HT-29 (cell line): ENCODE measurements at regions not wholly inside any gene's neighbourhood (a gene's known extent, or its start where the extent isn't known, plus 50 kb on each side); places are given as distances from the start of the nearest gene placed in this dataset.
A peak's percentile ranks its signal among the peaks of the same experiment; 100 is the strongest.

Experiments
- DNase-seq: peaks from one replicate; pipeline ENCODE4 v3.0.0-alpha.2; 2015; ENCODE audit warnings: low spot score

DNA sequence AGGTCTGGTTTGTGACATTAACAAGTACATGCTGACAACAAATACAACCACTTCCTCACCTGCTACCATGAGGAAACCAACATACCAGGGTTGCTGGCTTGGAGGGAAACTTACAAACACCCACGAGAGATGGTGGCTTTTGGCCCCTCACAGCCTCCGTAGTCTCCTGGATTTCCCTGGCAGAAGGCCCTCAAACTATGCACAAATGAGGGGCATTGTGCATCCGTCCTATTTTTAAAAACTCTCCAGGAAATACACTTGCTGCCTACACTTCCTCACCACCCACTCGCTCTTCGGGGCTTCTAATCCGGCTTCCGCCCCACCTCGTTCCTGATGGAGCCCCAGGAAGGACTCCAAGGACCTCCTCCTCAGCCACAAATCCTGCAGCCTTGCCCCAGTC is 355.0 kb upstream of the GATB start:
- no peak for DNase-seq

DNA sequence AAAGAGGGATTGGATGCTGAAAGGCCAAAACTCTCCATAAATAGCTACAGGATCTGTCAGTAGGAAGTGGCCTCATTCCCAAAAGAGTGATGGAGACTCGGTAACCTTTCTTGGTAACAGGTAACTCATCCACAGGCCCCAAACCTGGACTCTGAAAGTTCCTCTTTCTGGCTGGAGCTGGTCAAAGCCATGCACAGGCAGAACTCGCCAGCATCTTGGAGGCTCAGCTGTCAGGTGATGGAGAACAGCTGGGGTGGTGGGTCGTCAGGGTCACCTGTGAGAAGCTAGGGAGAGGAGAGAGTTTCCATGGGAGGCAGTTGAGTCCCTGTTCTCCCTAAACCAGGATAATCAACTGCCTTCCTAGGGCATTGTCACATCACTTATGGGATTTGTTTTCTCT is 354.3 kb upstream of the GATB start:
- no peak for DNase-seq

DNA sequence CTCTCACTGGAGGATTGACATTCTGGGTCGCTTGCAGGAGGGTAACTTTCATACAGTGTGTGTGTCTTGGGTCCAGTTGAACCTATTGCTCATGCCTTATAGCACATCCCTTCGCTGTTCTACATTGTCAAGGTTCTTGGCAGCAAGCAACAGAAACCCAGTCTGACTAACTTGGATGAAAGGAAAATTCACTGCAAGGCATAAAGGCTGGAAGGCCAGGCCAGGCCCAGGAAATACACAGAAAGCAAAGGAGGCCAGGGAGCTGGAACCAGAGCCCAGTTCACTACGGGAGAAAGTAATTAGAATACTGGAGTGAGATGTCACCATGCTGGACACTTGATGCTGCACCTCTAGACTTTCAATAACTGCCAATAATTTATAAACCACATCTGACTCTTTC is 353.8 kb upstream of the GATB start:
- no peak for DNase-seq

DNA sequence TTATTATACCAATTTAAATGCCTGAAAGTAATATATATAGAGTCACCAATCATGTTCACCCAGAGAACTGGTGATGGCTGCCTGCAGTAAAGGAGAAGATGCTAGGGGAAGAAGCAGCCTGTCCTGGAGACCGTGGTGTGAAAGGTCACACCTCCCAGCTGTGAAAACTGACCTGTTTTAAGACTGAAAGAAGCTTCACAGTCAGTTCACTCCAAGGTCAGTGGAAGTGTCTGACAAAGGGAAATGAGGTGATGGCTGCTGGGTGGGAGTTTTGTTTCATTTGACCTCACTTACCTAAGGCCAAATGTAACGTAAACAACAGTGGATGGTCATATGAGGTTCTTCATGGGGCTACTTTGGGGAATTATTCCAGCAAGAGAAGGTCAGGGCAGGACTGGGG is 352.1 kb upstream of the GATB start:
- DNase-seq, result no peak

DNA sequence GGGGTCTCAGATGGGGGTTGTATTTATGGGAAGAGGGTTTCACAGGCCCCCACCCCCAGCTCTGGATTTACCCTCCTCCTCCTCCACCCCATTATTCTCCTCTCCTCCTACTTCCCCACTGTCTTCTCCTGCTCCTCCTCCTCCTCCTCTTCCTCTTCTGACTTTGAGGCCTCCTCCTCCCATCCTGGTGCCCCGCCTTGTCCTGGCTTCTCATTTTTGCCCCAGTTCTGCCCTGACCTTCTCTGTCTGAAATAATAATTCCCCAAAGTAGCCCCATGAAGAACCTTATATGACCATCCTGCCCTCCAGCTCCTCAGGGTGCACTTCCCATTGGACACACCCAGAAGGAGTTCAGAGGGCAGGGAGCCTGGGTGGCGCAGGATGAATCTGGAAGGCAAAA is 351.4 kb upstream of the GATB start:
- DNase-seq, result no peak

DNA sequence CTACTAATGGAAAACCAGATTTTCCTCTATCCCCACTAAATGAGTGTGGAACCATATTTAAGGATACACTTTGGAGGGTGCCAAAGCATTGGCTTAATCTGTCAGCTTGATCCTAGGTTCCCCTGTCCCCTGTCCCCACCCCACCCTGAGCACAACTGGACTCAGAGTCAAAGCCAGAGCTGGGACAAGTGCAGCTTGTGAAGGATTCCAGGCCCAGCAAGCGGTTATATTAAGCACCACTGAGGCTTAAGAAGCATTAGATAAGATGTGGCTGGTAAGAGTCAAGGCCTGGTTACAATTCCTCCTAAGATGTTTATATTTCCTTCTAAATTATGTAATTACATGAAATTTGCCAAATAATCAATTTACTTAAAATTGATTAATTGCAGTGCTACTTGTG is 350.0 kb upstream of the GATB start:
- DNase-seq, result no peak

DNA sequence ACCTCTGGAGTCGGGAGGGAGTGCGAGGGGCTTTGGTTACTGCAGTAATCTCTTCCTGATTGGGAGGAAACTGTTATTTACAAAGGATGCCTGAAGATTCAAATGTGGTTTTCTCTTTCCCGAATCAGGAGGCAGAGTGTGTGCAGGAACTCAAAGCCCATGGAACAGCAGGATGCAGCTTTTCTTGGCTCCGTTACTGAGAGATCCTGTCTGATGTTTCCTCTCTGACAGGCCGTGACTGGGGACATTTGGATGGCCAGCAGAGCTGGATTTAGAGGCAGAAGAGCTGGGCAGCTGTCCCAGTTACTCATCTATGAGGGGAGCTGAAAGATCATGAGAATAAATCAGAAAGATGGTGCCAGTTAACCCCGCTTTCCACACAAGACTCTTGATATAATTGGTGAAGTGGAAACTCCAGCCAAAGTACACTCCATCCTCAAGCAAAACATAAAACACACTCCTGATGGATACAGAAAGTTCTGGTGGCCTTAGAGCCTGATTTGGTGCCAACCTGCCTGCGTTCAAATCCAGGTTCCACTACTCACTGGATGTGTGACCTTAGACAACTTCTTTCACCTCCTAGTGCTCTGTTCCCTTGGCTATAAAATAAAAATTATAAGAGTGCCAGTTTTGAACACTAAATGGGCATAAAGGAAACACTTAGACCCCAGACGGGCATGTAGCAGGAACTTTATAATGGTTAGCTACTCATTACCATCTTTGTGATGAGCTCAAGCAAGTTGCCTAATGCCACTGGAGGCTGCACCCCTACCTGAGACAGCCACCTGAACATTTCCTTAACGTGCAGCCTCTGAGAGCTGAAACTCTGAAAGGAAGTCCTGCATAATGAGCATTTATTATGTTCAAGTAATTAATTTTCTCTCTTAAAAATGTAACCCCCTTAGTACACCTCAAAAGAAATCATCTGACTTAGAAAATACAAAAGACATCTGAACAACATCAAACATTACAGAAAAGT is 349.0 kb upstream of the GATB start:
- DNase-seq, result no peak

DNA sequence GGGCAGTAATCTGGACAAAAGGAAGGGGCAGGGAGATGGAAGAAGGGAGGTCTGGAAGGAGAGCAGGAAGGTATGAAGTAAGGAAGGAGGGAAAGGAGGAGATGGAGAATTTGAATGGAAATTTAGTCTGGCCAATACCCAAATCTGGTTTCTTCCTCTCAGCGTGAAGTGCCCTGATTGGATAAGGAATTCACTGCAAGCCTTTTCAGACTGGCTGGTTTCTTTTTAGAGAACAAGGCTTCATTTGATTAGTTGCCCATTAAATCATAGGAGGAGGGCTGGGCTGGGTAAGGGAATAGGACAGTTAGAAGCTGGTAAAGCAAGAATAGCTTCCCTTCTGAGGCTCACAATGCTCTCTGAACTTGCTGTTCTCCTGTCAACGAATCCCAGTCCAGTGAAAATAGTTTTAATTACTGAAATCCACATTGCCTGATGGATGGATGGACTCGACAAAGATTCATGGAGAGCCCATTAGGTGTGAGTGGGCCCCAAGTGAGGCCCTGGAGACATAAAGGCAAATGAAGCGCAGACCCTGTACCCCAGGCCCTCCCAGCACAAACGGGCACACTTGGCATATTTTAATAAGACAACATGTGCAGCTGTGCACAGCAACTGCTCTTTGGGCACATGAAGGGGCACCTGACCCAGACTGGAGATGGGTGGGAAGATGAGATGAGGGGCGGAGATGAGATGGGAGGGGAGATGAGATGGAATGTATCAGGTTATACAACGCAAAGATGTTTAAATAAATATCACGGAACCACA is 347.1 kb upstream of the GATB start:
- DNase-seq, result no peak

DNA sequence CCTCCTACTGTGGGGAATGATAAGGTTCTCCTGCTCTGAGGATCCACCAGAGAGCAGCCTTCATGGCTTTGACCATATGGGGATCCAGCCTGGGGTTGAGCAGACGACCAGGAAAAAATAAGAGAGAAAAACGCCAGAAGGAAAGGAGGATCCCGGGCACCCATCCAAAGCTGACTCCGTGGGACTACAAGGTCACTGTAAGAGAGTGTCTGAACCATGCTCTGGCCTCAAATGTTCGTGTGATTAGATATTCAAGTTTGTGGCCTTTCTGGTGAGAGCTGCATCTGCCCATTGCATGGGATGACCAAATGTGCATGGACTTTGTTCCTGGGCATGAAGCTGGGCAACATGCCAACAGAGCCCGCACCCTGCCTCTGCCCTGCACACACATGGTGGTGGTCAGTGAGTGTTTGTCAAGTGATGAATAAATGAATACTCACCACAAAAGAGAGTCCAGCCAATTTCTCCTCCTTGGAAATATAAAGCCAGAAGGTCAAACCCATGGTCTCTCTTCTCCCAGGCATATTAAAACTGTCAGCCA is 346.0 kb upstream of the GATB start:
- DNase-seq, result no peak

DNA sequence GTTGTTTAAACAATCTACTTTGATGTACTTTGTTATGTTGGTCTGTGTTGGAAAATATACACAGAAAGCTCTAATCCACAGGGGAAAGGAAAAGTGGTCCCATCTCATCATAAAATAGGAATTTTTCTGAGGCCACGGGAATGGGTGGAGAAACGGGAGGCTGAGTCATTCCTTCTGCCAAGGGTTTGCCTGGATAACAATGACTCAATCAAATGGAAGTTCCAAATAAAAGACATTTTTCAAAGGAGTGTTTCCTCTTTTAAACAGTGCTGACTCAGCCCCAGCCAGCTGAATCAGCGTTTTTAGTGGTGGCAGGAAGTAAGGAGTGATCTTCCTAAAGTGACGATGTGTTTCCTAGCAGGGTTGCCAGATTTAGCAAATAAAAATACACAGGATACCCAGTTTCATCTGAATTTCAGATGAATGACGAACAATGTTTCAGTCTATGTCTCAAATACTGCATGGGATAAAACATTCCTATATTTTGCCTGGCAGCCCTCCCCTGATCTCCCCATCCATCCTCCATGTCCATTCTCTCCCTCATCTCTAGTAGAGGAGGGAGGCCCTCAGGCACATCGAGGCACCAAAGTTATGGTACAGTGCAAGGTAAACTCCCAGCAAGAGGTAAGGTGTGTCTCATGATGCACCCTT is 345.4 kb upstream of the GATB start:
- peak; percentile 77 for DNase-seq

DNA sequence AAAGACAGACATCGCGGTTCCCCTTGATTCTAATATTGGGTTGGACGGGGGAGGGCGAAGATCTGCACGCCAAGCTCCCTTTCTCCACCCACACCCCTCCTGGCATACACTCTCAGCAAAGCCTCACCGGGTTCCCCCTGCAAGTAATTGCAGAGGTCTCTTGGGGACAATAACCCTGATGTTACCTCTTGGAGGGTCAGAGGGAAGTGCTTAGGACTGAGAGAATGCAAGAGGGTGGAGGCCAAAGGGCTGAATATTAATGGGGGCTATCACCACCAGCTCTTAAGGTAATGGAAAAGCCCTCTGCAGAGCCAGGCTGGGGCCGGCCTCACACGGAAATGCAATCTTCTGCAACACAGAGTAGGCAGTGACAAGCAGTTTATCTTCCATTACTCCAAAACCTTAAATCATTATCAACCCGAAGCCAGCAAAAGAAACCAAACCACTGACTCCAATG is 344.1 kb upstream of the GATB start:
- DNase-seq, result no peak

DNA sequence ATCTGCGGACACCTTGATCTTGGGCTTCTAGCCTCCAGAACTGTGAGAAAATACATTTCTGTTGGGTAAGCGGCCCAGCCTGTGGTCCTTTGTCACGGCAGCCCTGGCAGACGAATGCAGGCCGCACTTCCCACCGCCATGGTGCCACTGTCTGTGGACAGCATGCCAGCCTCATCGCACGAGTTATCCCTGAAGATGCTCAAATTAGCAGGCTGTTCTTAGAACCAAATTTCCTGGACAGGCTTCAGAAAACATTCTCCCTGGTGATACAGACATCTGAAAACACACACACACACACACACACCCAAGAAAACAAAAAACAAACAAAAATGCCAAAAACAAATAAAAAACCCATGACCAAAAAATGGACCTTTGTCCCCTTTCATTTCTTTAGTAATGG is 343.5 kb upstream of the GATB start:
- DNase-seq, result no peak

DNA sequence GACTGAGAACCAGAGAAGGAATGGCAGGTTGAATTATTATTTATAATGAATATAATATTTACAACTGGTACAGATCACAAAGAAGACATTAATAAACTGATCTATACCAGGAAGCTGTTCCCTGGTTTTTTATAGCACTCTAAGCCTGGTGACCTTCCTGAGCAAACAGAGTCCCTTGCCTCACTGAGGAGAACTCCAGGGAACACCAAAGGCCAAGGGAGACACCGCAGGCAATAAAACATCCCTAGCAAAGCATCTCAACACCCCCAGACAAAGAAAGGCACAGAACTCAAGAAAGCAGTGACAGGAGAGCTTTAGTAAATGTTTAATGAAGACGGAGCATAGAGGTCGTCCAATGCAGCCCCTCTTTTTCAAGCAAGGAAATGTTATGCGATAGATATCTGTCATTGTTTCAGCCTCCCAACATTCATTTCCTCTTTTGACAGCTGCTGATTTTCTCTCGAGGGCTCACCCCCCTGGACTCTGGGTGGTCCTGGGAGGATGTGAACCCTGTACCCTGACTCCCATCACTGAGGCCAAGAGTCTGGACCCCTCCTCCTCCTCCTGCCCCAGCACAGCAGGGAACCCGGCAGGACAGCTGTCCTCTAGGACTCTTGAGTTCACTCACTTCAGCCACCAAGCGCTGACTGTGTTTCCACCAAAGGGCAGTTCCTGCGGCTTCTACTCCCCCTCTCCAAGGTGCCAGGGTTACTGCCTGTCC is 342.5 kb upstream of the GATB start:
- DNase-seq, result peak; percentile 56

DNA sequence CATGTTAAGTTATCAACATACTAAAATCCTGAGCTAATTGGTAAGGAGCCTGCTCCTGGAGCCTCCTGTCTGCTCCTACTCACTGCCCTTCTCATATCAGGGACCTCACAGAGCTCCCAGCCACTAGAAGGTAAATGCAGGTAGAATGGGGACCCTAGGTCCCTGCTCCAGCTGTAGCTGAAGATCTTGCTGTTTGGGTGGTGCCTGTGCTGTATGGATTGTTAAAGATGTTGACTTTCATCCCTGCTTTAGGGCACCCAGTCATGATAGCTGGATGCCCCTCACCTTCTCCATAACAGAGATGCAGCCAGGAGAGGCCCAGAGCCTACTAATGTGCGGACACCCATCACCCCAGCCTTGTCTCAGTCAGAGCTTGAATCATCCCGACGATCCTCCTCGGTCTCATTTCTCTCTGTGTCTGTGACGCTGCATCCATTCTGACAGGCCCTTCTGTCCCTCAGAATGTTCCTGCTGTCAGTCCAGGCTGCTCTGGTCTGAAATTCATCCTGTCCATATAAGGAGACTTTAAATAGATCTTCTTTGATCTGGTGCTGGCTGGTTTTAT is 341.7 kb upstream of the GATB start:
- DNase-seq, result peak; percentile 26

DNA sequence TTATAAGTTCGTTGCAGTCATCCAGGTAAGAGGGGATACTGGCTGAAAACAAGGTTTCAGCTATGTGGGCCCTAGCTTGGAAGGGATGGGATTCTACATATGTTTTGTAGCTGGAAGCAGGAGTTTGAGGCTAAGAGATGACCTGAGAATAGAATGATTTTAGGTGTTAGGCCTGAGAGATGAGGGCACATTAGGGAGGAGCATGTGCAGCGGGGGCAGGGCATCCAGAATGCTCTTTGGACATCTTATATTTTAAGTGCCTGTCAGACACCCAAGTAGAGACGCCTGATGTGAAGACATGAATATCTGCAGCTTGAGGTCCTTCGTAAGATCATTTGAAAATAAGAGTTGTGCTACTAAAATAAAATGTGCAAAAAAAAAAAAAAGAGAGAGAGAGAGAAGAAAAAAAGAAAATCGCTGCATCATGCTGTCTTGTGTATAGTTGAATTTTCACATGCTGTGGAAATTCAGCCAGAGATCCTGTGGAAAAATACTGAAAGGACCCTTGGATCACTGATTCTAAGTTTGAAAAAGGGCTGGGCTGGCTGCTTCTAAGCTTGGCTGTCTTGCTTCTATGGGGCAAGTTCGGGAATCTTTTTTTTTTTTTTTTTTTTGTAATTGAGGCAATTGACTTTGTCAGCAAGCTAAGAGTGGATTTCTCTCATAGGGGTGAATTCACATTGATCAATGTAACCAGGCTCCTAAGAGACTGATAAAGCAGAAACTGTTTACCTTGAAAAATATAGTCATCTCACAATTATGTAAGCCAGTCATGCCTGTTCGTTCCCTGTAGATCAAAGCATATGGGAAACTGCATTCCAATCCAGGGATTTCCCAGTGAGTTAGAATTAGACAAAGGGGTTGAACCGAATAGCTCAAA is 341.0 kb upstream of the GATB start:
- DNase-seq, result no peak

DNA sequence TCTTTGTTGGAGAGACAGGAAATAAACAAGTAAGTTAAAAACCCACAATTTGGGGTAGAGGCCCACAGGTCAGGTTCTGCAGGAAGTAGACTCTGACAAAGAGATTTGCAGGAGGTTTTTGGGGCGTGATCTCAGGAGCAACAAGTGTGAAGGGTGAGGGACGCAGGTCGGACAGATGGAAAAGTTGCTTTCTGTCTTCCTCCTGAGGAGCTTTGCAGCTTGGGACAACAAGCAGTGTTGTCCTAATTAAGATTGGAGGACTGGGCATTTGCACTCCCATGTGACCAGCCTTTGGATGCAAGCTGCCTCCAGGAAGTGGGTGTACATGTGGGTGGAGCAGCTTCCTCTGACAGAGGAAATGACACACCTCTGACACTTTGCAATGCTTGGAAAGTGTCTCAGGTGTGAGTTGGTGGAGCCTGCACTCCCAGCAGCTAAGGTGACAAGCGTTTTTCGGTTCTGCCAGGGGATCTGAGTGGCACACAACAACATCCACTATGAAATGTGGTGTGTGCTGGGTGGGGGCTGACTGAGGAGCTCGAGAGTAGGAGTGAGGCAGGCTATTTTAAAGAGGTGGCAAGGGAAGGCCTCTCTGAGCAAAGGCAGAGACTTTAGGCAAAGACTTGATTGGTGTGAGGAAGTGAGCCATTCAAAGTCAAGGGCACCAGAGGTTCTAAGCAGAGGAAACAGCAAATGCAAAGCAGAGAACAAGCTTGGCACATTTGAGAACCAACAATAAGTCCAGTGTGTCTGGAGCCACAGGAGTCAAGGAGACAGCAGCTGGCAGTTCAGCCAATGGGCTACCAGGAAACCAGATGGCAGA is 339.8 kb upstream of the GATB start:
- DNase-seq, result no peak

DNA sequence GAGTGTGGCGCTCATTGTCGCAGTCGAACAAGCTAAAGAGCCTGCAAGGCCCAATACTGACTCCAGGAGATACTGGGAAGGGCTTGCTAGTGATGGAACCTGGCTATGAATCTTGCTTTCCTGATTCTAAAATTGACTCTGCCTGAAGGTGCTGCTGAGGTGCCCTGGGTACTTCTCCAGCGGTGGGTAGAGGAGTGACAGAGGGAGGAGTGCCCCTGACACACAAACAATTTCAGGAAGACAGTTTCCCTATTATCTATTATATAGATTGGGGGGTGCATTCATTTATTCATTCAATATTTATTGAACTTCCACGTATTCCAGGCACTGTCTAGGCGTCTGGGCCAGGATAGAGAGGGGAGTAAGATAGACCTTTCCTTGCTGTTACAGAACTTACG is 339.2 kb upstream of the GATB start:
- DNase-seq, result no peak

DNA sequence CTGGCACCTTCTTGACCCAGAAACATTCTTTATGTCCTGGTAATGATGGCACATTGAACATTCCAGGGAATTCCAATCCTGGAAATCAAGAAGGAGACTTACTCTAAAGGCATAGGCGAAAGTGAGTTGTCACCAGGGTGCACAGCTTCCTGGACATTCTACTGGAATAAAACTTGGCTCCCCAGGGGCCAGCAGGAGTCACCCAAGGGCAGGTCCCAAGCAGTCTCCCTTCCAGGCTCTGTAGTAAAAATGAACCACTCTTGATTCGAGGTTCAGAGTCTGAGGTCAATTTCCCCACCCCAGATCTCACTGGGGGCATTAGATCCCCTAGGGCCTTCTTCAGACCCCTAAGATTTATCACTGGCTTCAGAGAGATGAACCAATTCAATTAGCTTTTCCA is 338.7 kb upstream of the GATB start:
- no peak for DNase-seq

DNA sequence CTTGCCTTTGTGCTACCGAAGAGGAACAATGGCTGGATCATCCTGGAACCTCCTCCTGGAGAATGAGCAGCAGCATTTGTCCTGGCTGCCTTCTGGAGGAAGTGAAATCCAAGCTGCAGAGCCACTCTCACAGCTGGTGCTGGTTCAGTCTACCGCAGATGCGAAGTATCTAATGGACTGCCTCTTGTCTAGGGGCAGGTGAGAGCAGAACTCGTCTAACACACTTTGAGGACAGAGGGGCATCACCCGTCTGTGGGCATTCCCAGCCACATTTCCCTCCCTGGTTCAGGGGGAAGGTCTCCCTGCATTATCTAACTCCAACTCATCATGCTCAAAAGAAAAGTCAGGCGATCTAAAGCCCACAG is 338.2 kb upstream of the GATB start:
- no peak for DNase-seq
